Adrenal gland (tissue), 9 donors: ENCODE measurements at regions not wholly inside any gene's neighbourhood (a gene's known extent, or its start where the extent isn't known, plus 50 kb on each side); places are given as distances from the start of the nearest gene placed in this dataset.

Source experiments
- DNase-seq, 7 donors: peaks; one replicate each; pipeline ENCODE4 v3.0.0-alpha.2; 2019 to 2020
- H3K27ac ChIP-seq, 5 donors: fragments of 200-600 bp; sonication (generic) in 4 of 5; 1 replicate in 3 of 5; 2 replicates in 2 of 5; pipeline versions ENCODE4 v1.5.1 to v1.8.0; 2016 to 2020; ENCODE audit warnings: mild to moderate bottlenecking in 1 of 5
- H3K27me3 ChIP-seq: fragments of 200-600 bp; 2 replicates; pipeline ENCODE4 v1.8.0; 2021
- H3K36me3 ChIP-seq, 2 donors: fragments of 200-600 bp; replicated peaks in 1 of 2; 1 replicate in 1 of 2; 2 replicates in 1 of 2; pipeline versions ENCODE4 v1.5.1 to v1.8.0; 2018 to 2022
- H3K4me1 ChIP-seq, 2 donors: fragments of 200-600 bp; replicated peaks in 1 of 2; 1 replicate in 1 of 2; 2 replicates in 1 of 2; pipeline versions ENCODE4 v1.5.1 to v1.8.0; 2018 to 2021
- H3K4me3 ChIP-seq, 4 donors: fragments of 200-600 bp; sonication (generic) in 3 of 4; one replicate each; pipeline ENCODE4 v1.5.1; 2016 to 2018
- H3K9me3 ChIP-seq, 3 donors: fragments of 200-600 bp; sonication (generic) in 1 of 3; replicated peaks in 1 of 3; 1 replicate in 2 of 3; 2 replicates in 1 of 3; pipeline versions ENCODE4 v1.5.1 to v1.8.0; 2016 to 2021
- POLR2A ChIP-seq, 2 donors: fragments of 450-650 bp; IDR thresholded peaks; one replicate each; pipeline ENCODE4 v1.6.1; 2017; ENCODE audit warnings: antibody characterized with exemption in 2 of 2, mild to moderate bottlenecking in 2 of 2, moderate library complexity in 1 of 2
- WGBS, 4 donors: extraction: QIAGEN DNeasy Blood & Tissue Kit in 2 of 4; methylation state at CpG; one replicate each; pipeline versions ENCODE4 v1.1.5 to v1.1.7; 2013 to 2017; 5-methylcytosine and 5-hydroxymethylcytosine counted together
- intact Hi-C, 2 donors: fragments of 100-400 bp; cut with DNase I; formaldehyde crosslinking; loops; one replicate each; pipeline versions ENCODE4 v1.14.1 to v1.15.0; 2022 to 2023
- TF ChIP-seq, protein P1 (sequence below), 6 experiments: fragments of 450-650 bp in 4 of 6; fragments of 200-600 bp in 2 of 6; sonication (generic) in 1 of 6; IDR thresholded peaks; 1 replicate in 5 of 6; 2 replicates in 1 of 6; pipeline versions ENCODE4 v1.5.1 to v1.8.0; 2016 to 2021; ENCODE audit warnings: antibody characterized with exemption in 6 of 6, mild to moderate bottlenecking in 2 of 6, moderate library complexity in 1 of 6
- donor health status: healthy with polysubstance abuse.
- donor health status: Bipolar disorder and iron deficiency.
- donor health status: DM: yes; HTN: yes; CAD: no.
- donor health status: DM: no; HTN: no; CAD: no.
- donor health status: DM: no; HTN: no; CAD: no.

- no peaks in the 10 kb centered on the region for H3K36me3 ChIP-seq
- 48 to 60% (median 55%) methylated on average over 4 of the region's 4 CpGs for WGBS, 4 donors
Measured at GRCh38 chr9:99347568-99347967, 125.5 kb downstream of the SEC61B start.

GRCh38 chr9:99348289-99348688 lies 126.2 kb downstream of the SEC61B start:
- no peak overlapping the region for H3K27ac ChIP-seq
- no peaks in the 10 kb centered on the region for H3K36me3 ChIP-seq
- no peaks in the 10 kb centered on the region for H3K27me3 ChIP-seq
- TF ChIP-seq, protein P1, sequence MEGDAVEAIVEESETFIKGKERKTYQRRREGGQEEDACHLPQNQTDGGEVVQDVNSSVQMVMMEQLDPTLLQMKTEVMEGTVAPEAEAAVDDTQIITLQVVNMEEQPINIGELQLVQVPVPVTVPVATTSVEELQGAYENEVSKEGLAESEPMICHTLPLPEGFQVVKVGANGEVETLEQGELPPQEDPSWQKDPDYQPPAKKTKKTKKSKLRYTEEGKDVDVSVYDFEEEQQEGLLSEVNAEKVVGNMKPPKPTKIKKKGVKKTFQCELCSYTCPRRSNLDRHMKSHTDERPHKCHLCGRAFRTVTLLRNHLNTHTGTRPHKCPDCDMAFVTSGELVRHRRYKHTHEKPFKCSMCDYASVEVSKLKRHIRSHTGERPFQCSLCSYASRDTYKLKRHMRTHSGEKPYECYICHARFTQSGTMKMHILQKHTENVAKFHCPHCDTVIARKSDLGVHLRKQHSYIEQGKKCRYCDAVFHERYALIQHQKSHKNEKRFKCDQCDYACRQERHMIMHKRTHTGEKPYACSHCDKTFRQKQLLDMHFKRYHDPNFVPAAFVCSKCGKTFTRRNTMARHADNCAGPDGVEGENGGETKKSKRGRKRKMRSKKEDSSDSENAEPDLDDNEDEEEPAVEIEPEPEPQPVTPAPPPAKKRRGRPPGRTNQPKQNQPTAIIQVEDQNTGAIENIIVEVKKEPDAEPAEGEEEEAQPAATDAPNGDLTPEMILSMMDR (IDR thresholded peaks at IDR 0.05): no peak
- no peak for TF ChIP-seq POLR2A (IDR thresholded peaks at IDR 0.05)
- H3K4me1 ChIP-seq: no peaks in the 10 kb centered on the region
- no peak overlapping the region for H3K4me3 ChIP-seq
- no peak for DNase-seq
- no peaks in the 10 kb centered on the region for H3K9me3 ChIP-seq
- intact Hi-C loops: no loop called here
- 88 to 97% (median 96%) methylated on average over 2 of the region's 2 CpGs for WGBS, 4 donors

More at GRCh38 chr9:99347568-99347967, 125.5 kb downstream of the SEC61B start:
- H3K27ac ChIP-seq: no peak overlapping the region
- no peaks in the 10 kb centered on the region for H3K4me1 ChIP-seq
- no peak overlapping the region for H3K4me3 ChIP-seq
- no peaks in the 10 kb centered on the region for H3K9me3 ChIP-seq
- intact Hi-C loops: no loop called here
- no peak for TF ChIP-seq POLR2A (IDR thresholded peaks at IDR 0.05)
- TF ChIP-seq, protein P1 (IDR thresholded peaks at IDR 0.05): no peak
- no peaks in the 10 kb centered on the region for H3K27me3 ChIP-seq
- DNase-seq: no peak

- no peak for TF ChIP-seq POLR2A (IDR thresholded peaks at IDR 0.05)
- TF ChIP-seq, protein P1 (IDR thresholded peaks at IDR 0.05): no peak
- Histone ChIP-seq H3K27ac (no peak overlapping the region), H3K27me3 (no peaks in the 10 kb centered on the region), H3K4me3 (no peak overlapping the region), H3K4me1 (no peaks in the 10 kb centered on the region), H3K9me3 (no peaks in the 10 kb centered on the region), H3K36me3 (no peaks in the 10 kb centered on the region)
- DNase-seq: no peak
- intact Hi-C loops: no loop called here
- 89 to 99% (median 97%) methylated on average over 2 of the region's 2 CpGs for WGBS, 4 donors
Measured at GRCh38 chr9:99349870-99350269, 127.8 kb downstream of the SEC61B start.

DNA sequence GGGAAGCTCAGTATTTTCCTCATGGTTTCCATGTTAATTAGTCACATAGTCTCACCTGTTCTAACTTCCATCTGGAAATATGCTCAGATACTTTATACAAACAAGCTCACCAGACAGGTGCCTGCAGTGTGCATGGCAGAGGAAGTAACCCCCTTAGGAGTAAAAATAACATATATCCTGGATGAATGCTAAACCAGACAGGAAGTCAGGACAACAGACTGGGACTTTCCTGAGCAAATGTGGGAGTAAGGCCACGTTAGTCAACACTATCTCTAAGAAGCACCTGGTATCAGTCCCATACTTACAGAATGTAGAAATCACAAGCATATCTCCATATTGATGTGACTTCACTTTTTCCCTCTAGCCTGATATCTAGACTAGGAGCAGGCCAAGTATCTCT lies 128.4 kb downstream of the SEC61B start:
- Histone ChIP-seq H3K27me3 (no peaks in the 10 kb centered on the region), H3K4me3 (no peak overlapping the region), H3K36me3 (no peaks in the 10 kb centered on the region), H3K27ac (no peak overlapping the region), H3K4me1 (no peaks in the 10 kb centered on the region), H3K9me3 (no peaks in the 10 kb centered on the region)
- no peak for TF ChIP-seq POLR2A (IDR thresholded peaks at IDR 0.05)
- TF ChIP-seq, protein P1 (IDR thresholded peaks at IDR 0.05): no peak
- no peak for DNase-seq
- intact Hi-C loops: no loop called here
- 45 to 53% (median 48%) methylated on average over 1 of the region's 1 CpG for WGBS, 4 donors
